Neural progenitor cell (in vitro differentiated cells): ENCODE measurements at regions not wholly inside any gene's neighbourhood (a gene's known extent, or its start where the extent isn't known, plus 50 kb on each side); places are given as distances from the start of the nearest gene placed in this dataset.

Experiments used
- DNase-seq: peaks from one replicate; pipeline ENCODE4 v3.0.0-alpha.2; 2016; ENCODE audit warnings: low spot score
- H2AFZ ChIP-seq: fragments of 200-600 bp; sonication (generic); replicated peaks from 2 replicates; pipeline ENCODE4 v1.6.1; 2016; ENCODE audit warnings: antibody characterized with exemption
- H3F3A ChIP-seq: fragments of 200-600 bp; sonication (generic); 2 replicates; pipeline ENCODE4 v1.6.1; 2016; ENCODE audit warnings: antibody characterized with exemption, low read depth
- H3K27ac ChIP-seq: fragments of 200-600 bp; sonication (generic); 2 replicates; pipeline ENCODE4 v1.5.1; 2016; ENCODE audit warnings: mild to moderate bottlenecking
- H3K27me3 ChIP-seq: fragments of 200-600 bp; sonication (generic); 2 replicates; pipeline ENCODE4 v1.6.1; 2016; ENCODE audit warnings: mild to moderate bottlenecking, moderate library complexity
- H3K36me3 ChIP-seq: fragments of 200-600 bp; sonication (generic); 2 replicates; pipeline ENCODE4 v1.5.1; 2016
- H3K4me1 ChIP-seq: fragments of 200-600 bp; sonication (generic); 2 replicates; pipeline ENCODE4 v1.6.1; 2016; ENCODE audit warnings: mixed run types
- H3K4me2 ChIP-seq: fragments of 200-600 bp; sonication (generic); 2 replicates; pipeline ENCODE4 v1.6.1; 2016
- H3K4me3 ChIP-seq: fragments of 200-600 bp; sonication (generic); 2 replicates; pipeline ENCODE4 v1.5.1; 2016
- H3K79me2 ChIP-seq: fragments of 200-600 bp; sonication (generic); 2 replicates; pipeline ENCODE4 v1.6.1; 2016; ENCODE audit warnings: low read depth
- H3K9ac ChIP-seq: fragments of 200-600 bp; sonication (generic); 2 replicates; pipeline ENCODE4 v1.6.1; 2016
- H3K9me3 ChIP-seq: fragments of 200-600 bp; sonication (generic); 2 replicates; pipeline ENCODE4 v1.5.1; 2016; ENCODE audit warnings: low read depth
- H4K20me1 ChIP-seq: fragments of 200-600 bp; sonication (generic); 2 replicates; pipeline ENCODE4 v1.6.1; 2016; ENCODE audit warnings: low read depth
- H3K27ac Mint-ChIP-seq: 3 replicates; pipeline ENCODE4 v1.8.0; 2021; ENCODE audit warnings: mixed read lengths
- H3K27me3 Mint-ChIP-seq: 2 replicates; pipeline ENCODE4 v1.8.0; 2022; ENCODE audit warnings: low read depth, mild to moderate bottlenecking, inconsistent platforms, moderate library complexity, mixed read lengths; ENCODE audit not compliant: insufficient read depth
- H3K36me3 Mint-ChIP-seq: 3 replicates; pipeline ENCODE4 v1.8.0; 2021; ENCODE audit warnings: mixed read lengths
- H3K4me1 Mint-ChIP-seq: 3 replicates; pipeline ENCODE4 v1.8.0; 2021; ENCODE audit warnings: mixed read lengths
- H3K4me3 Mint-ChIP-seq: 3 replicates; pipeline ENCODE4 v1.8.0; 2021; ENCODE audit warnings: mild to moderate bottlenecking, moderate library complexity, mixed read lengths
- H3K9me3 Mint-ChIP-seq: 3 replicates; pipeline ENCODE4 v1.8.0; 2020; ENCODE audit warnings: mixed read lengths
- CTCF ChIP-seq: fragments of 200-600 bp; sonication (generic); IDR thresholded peaks from 2 replicates; pipeline ENCODE4 v1.5.1; 2017; ENCODE audit warnings: antibody characterized with exemption, mild to moderate bottlenecking
- EZH2 ChIP-seq: fragments of 200-600 bp; sonication (generic); IDR thresholded peaks from 2 replicates; pipeline ENCODE4 v1.6.1; 2017; ENCODE audit warnings: antibody characterized with exemption, mild to moderate bottlenecking, moderate library complexity
- EZH2phosphoT487 ChIP-seq: fragments of 200-600 bp; sonication (generic); IDR thresholded peaks from 2 replicates; pipeline ENCODE4 v1.6.1; 2017; ENCODE audit warnings: antibody characterized with exemption

- Histone ChIP-seq H2AFZ (no peak overlapping the region), H3K27me3 (no peaks in the 10 kb centered on the region), H3F3A (no peaks in the 10 kb centered on the region), H3K9ac (no peak overlapping the region), H3K79me2 (no peaks in the 10 kb centered on the region), H3K4me2 (no peak overlapping the region), H4K20me1 (no peaks in the 10 kb centered on the region), H3K4me3 (no peak overlapping the region), H3K4me1 (no peaks in the 10 kb centered on the region), H3K27ac (no peak overlapping the region), H3K36me3 (no peaks in the 10 kb centered on the region), H3K9me3 (no peaks in the 10 kb centered on the region)
- Mint-ChIP-seq H3K4me3 (no peak overlapping the region), H3K27ac (no peak overlapping the region), H3K4me1 (no peaks in the 10 kb centered on the region), H3K36me3 (no peaks in the 10 kb centered on the region), H3K9me3 (peaks cover 15% of the 10 kb centered on the region), H3K27me3 (peaks cover 3% of the 10 kb centered on the region)
- TF ChIP-seq CTCF, result no peak
- TF ChIP-seq EZH2, result no peak
- no peak for TF ChIP-seq EZH2phosphoT487
- no peak for DNase-seq
These were observed 155.6 kb upstream of the ZNF648 start for GRCh38 chr1:182217071-182217470.

- H3F3A ChIP-seq, result no peaks in the 10 kb centered on the region
- H3K79me2 ChIP-seq, result no peaks in the 10 kb centered on the region
- H3K9ac ChIP-seq, result no peak overlapping the region
- Mint-ChIP-seq H3K27me3 (peaks cover 3% of the 10 kb centered on the region), H3K36me3 (no peaks in the 10 kb centered on the region), H3K4me3 (no peak overlapping the region), H3K9me3 (peaks cover 5% of the 10 kb centered on the region), H3K4me1 (no peaks in the 10 kb centered on the region), H3K27ac (no peak overlapping the region)
- no peak overlapping the region for H3K4me3 ChIP-seq
- H3K4me2 ChIP-seq, result no peak overlapping the region
- H3K9me3 ChIP-seq, result no peaks in the 10 kb centered on the region
- H3K36me3 ChIP-seq, result no peaks in the 10 kb centered on the region
- H2AFZ ChIP-seq, result no peak overlapping the region
- no peak for DNase-seq
- TF ChIP-seq EZH2phosphoT487, result no peak
- no peak for TF ChIP-seq CTCF
- no peaks in the 10 kb centered on the region for H4K20me1 ChIP-seq
- no peaks in the 10 kb centered on the region for H3K27me3 ChIP-seq
- H3K4me1 ChIP-seq, result no peaks in the 10 kb centered on the region
- H3K27ac ChIP-seq, result no peak overlapping the region
These were observed 154.3 kb upstream of the ZNF648 start for GRCh38 chr1:182215764-182216163.

- Mint-ChIP-seq H3K27me3 (peaks cover 3% of the 10 kb centered on the region), H3K4me3 (no peak overlapping the region), H3K27ac (no peak overlapping the region), H3K36me3 (no peaks in the 10 kb centered on the region), H3K4me1 (no peaks in the 10 kb centered on the region), H3K9me3 (no peaks in the 10 kb centered on the region)
- Histone ChIP-seq H4K20me1 (no peaks in the 10 kb centered on the region), H3K4me3 (no peak overlapping the region), H3K9ac (no peak overlapping the region), H3F3A (no peaks in the 10 kb centered on the region), H2AFZ (no peak overlapping the region), H3K27me3 (no peaks in the 10 kb centered on the region), H3K79me2 (no peaks in the 10 kb centered on the region), H3K4me2 (no peak overlapping the region), H3K27ac (no peak overlapping the region), H3K36me3 (no peaks in the 10 kb centered on the region), H3K4me1 (peaks cover 3% of the 10 kb centered on the region), H3K9me3 (no peaks in the 10 kb centered on the region)
- DNase-seq, result no peak
- TF ChIP-seq EZH2phosphoT487 (no peak), EZH2 (no peak), CTCF (no peak)
These were observed 151.7 kb upstream of the ZNF648 start for GRCh38 chr1:182213163-182213562.

GRCh38 chr1:182211386-182211785 lies 149.9 kb upstream of the ZNF648 start:
- Histone ChIP-seq H3K9me3 (no peaks in the 10 kb centered on the region), H3K27me3 (no peaks in the 10 kb centered on the region), H3F3A (peaks cover 10% of the 10 kb centered on the region), H3K4me3 (no peak overlapping the region), H3K9ac (no peak overlapping the region), H3K27ac (no peak overlapping the region), H3K4me1 (peaks cover 14% of the 10 kb centered on the region), H3K4me2 (no peak overlapping the region), H3K79me2 (no peaks in the 10 kb centered on the region), H4K20me1 (no peaks in the 10 kb centered on the region), H2AFZ (no peak overlapping the region), H3K36me3 (no peaks in the 10 kb centered on the region)
- Mint-ChIP-seq H3K36me3 (no peaks in the 10 kb centered on the region), H3K27ac (no peak overlapping the region), H3K4me3 (no peak overlapping the region), H3K4me1 (peaks cover 11% of the 10 kb centered on the region), H3K9me3 (no peaks in the 10 kb centered on the region), H3K27me3 (peaks cover 3% of the 10 kb centered on the region)
- TF ChIP-seq CTCF (no peak), EZH2 (no peak), EZH2phosphoT487 (no peak)
- no peak for DNase-seq
